T-cell (primary cell): ENCODE measurements at regions not wholly inside any gene's neighbourhood (a gene's known extent, or its start where the extent isn't known, plus 50 kb on each side); places are given as distances from the start of the nearest gene placed in this dataset.
A peak's percentile ranks its signal among the peaks of the same experiment; 100 is the strongest.

ENCODE experiments used
- ATAC-seq, 4 experiments: fragments of 200-7000 bp in 3 of 4; fragments of 150-1000 bp in 1 of 4; cut with Tn5 transposase; replicated peaks in 1 of 4; 1 replicate in 3 of 4; 2 replicates in 1 of 4; pipeline ENCODE4 v1.10.0; 2021; ENCODE audit warnings: moderate library complexity in 3 of 4, mild to moderate bottlenecking in 2 of 4, moderate number of reproducible peaks in 1 of 4
- CTCF ChIA-PET, 2 donors: fragments of 300-600 bp; sonication (Branson Sonifier 250); formaldehyde crosslinking; loops; one replicate each; lab custom pipeline; 2022; ENCODE audit warnings: antibody characterized with exemption in 2 of 2; lab: Charles Lee
- POLR2A ChIA-PET, 2 donors: fragments of 300-600 bp; sonication (Branson Sonifier 250); formaldehyde crosslinking; loops; one replicate each; lab custom pipeline; 2022; ENCODE audit warnings: antibody characterized with exemption in 2 of 2; lab: Charles Lee
- DNase-seq, 35 experiments: peaks; one replicate each; pipeline versions ENCODE4 v3.0.0 to v3.0.0-alpha.2; 2013 to 2023
- H3K27ac ChIP-seq: one replicate; pipeline ENCODE4 v1.5.1; 2013; ENCODE audit warnings: low read length
- H3K27me3 ChIP-seq, 2 experiments: replicated peaks in 1 of 2; 1 replicate in 1 of 2; 2 replicates in 1 of 2; pipeline versions ENCODE4 v1.6.1 to v1.7.0; 2013; ENCODE audit warnings: low read length in 1 of 2, mixed read lengths in 1 of 2; ENCODE audit not compliant: control insufficient read depth in 2 of 2, insufficient read depth in 2 of 2; ENCODE audit errors: extremely low read depth in 1 of 2
- H3K36me3 ChIP-seq, 2 donors: 1 replicate in 1 of 2; 2 replicates in 1 of 2; pipeline versions ENCODE4 v1.6.1 to v1.7.0; 2013; ENCODE audit warnings: low read length in 1 of 2; ENCODE audit not compliant: control insufficient read depth in 2 of 2, insufficient read depth in 1 of 2; ENCODE audit errors: extremely low read depth in 1 of 2
- H3K4me1 ChIP-seq, 2 experiments: 1 replicate in 1 of 2; 2 replicates in 1 of 2; pipeline versions ENCODE4 v1.6.1 to v1.7.0; 2013; ENCODE audit warnings: low read length in 2 of 2, mixed read lengths in 1 of 2; ENCODE audit not compliant: insufficient read depth in 2 of 2, control insufficient read depth in 1 of 2; ENCODE audit errors: extremely low read depth in 1 of 2
- H3K4me3 ChIP-seq, 2 donors: 1 replicate in 1 of 2; 2 replicates in 1 of 2; pipeline versions ENCODE4 v1.5.1 to v1.7.0; 2013; ENCODE audit warnings: mild to moderate bottlenecking in 2 of 2, low read length in 1 of 2, moderate library complexity in 1 of 2; ENCODE audit not compliant: control insufficient read depth in 1 of 2; ENCODE audit errors: extremely low read depth in 1 of 2
- H3K9me3 ChIP-seq: 2 replicates; pipeline ENCODE4 v1.7.0; 2013
- H3K27ac Mint-ChIP-seq, 2 donors: one replicate each; pipeline ENCODE4 v1.8.0; 2020 to 2021; ENCODE audit warnings: mild to moderate bottlenecking in 2 of 2, mixed read lengths in 2 of 2
- H3K27me3 Mint-ChIP-seq, 2 donors: one replicate each; pipeline ENCODE4 v1.8.0; 2021 to 2022; ENCODE audit warnings: mixed read lengths in 2 of 2
- H3K36me3 Mint-ChIP-seq: one replicate; pipeline ENCODE4 v1.8.0; 2021; ENCODE audit warnings: mixed read lengths
- H3K4me1 Mint-ChIP-seq, 3 donors: one replicate each; pipeline ENCODE4 v1.8.0; 2020 to 2022; ENCODE audit warnings: mixed read lengths in 3 of 3, mild to moderate bottlenecking in 1 of 3
- H3K4me3 Mint-ChIP-seq, 3 donors: one replicate each; pipeline ENCODE4 v1.8.0; 2020 to 2022; ENCODE audit warnings: mild to moderate bottlenecking in 3 of 3, mixed read lengths in 3 of 3, moderate library complexity in 3 of 3
- H3K9me3 Mint-ChIP-seq, 3 donors: one replicate each; pipeline ENCODE4 v1.8.0; 2020 to 2022; ENCODE audit warnings: mixed read lengths in 3 of 3
- WGBS: methylation state at CpG from one replicate; pipeline ENCODE4 v1.1.5; 2013; ENCODE audit warnings: missing lambda C conversion rate; ENCODE audit not compliant: insufficient coverage; 5-methylcytosine and 5-hydroxymethylcytosine counted together

GRCh38 chr12:89245090-89245489 lies 107.2 kb downstream of the DUSP6 start:
- CTCF ChIA-PET, result interaction anchor here (0.5 to 2.0 kb wide), 13 partner anchors 11 to 515 kb away, joined by 3 to 15 read pairs (median 3); partner anchors contain the start of gene DUSP6 (in 1 of the 2)
- H3K4me1 ChIP-seq, result peaks cover 24 to 28% of the 10 kb centered on the region in 2 experiments
- Mint-ChIP-seq H3K36me3 (no peaks in the 10 kb centered on the region), H3K4me3 (peak overlapping the region; percentile 26 to 48 (median 44)), H3K27me3 (no peaks in the 10 kb centered on the region), H3K9me3 (no peaks in the 10 kb centered on the region), H3K4me1 (peaks cover 31 to 42% (median 37%) of the 10 kb centered on the region in 3 donors), H3K27ac (peak overlapping the region; percentile 7 to 35)
- peak; percentile 94 to 97 (median 96) for ATAC-seq
- DNase-seq, result peak in 33 of 35 experiments; percentile 11 to 72 (median 48)
- H3K9me3 ChIP-seq, result no peaks in the 10 kb centered on the region
- no peaks in the 10 kb centered on the region for H3K36me3 ChIP-seq
- H3K27me3 ChIP-seq, result no peaks in the 10 kb centered on the region
- POLR2A ChIA-PET, result interaction anchor here (0.6 to 1.8 kb wide), 6 partner anchors 9 to 106 kb away, joined by 3 to 9 read pairs (median 4); no protein-coding TSS in a partner anchor
- no peak overlapping the region for H3K27ac ChIP-seq
- no peak overlapping the region for H3K4me3 ChIP-seq
- 0% methylated on average over 3 of the region's 5 CpGs for WGBS

- Histone ChIP-seq H3K27me3 (no peaks in the 10 kb centered on the region), H3K4me3 (peak overlapping the region in 1 of 2 donors; percentile 47), H3K36me3 (no peaks in the 10 kb centered on the region), H3K4me1 (peaks cover 26 to 28% of the 10 kb centered on the region in 2 experiments), H3K9me3 (no peaks in the 10 kb centered on the region), H3K27ac (no peak overlapping the region)
- ChIA-PET CTCF (interaction anchor here (0.5 to 2.0 kb wide), 15 partner anchors 9 to 515 kb away, joined by 3 to 15 read pairs (median 3); partner anchors contain the start of gene DUSP6 (in 1 of the 2)), POLR2A (interaction anchor here (0.6 to 1.8 kb wide), 6 partner anchors 8 to 107 kb away, joined by 3 to 9 read pairs (median 4); no protein-coding TSS in a partner anchor)
- Mint-ChIP-seq H3K9me3 (no peaks in the 10 kb centered on the region), H3K4me3 (peak overlapping the region; percentile 26 to 48 (median 44)), H3K27ac (peak overlapping the region; percentile 16 to 35), H3K36me3 (no peaks in the 10 kb centered on the region), H3K27me3 (no peaks in the 10 kb centered on the region), H3K4me1 (peaks cover 33 to 48% (median 39%) of the 10 kb centered on the region in 3 donors)
- 0% methylated on average over 1 of the region's 3 CpGs for WGBS
- ATAC-seq (peak; percentile 64 to 72 (median 70)), DNase-seq (peak in 15 of 35 experiments; percentile 7 to 49 (median 19))
Measured at GRCh38 chr12:89244536-89244935, 107.8 kb downstream of the DUSP6 start.

GRCh38 chr12:89243771-89244170 lies 108.5 kb downstream of the DUSP6 start:
- H3K9me3 Mint-ChIP-seq, result no peaks in the 10 kb centered on the region
- 71% methylated on average over 1 of the region's 1 CpG for WGBS
- no peak overlapping the region for H3K27ac ChIP-seq
- no peak for ATAC-seq
- no peaks in the 10 kb centered on the region for H3K36me3 Mint-ChIP-seq
- H3K4me1 ChIP-seq, result peaks cover 27 to 34% of the 10 kb centered on the region in 2 experiments
- no peaks in the 10 kb centered on the region for H3K9me3 ChIP-seq
- H3K4me3 ChIP-seq, result no peak overlapping the region
- H3K36me3 ChIP-seq, result no peaks in the 10 kb centered on the region
- no peaks in the 10 kb centered on the region for H3K27me3 ChIP-seq
- H3K4me3 Mint-ChIP-seq, result peak overlapping the region in 1 of 3 donors; percentile 26
- no peak overlapping the region for H3K27ac Mint-ChIP-seq
- H3K27me3 Mint-ChIP-seq, result no peaks in the 10 kb centered on the region
- DNase-seq, result no peak
- POLR2A ChIA-PET, result interaction anchor here (0.8 to 1.8 kb wide), 4 partner anchors 7 to 37 kb away, joined by 3 to 9 read pairs (median 6); no protein-coding TSS in a partner anchor
- CTCF ChIA-PET, result interaction anchor here (0.9 to 2.0 kb wide), 6 partner anchors 8 to 204 kb away, joined by 3 to 5 read pairs (median 3); no protein-coding TSS in a partner anchor
- peaks cover 38 to 55% (median 43%) of the 10 kb centered on the region in 3 donors for H3K4me1 Mint-ChIP-seq

DNA sequence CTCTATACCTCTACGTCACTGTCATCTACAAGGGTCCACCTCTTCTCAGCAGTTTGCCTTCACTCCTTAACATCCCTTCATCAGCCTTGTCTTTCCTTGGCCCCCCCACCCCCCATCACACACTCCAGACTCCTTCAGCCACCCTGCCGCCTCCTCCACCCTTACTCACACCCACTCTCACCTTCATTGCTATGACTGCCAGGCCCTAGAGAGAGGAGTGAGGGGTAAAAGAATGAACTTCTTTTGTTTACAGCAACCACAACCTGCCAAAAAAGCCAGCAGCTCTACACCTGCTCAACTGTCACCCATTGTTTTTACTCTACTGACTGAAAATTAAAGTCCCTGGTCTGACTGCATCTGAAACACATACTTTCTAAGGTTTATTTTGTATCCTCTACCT lies 112.8 kb downstream of the DUSP6 start:
- ChIA-PET POLR2A (no interaction called here), CTCF (no interaction called here)
- no peak overlapping the region for H3K4me3 Mint-ChIP-seq
- H3K4me1 Mint-ChIP-seq, result peaks cover 60 to 77% (median 68%) of the 10 kb centered on the region in 3 donors
- ATAC-seq, result no peak
- Histone ChIP-seq H3K27ac (no peak overlapping the region), H3K4me1 (peaks cover 26 to 58% of the 10 kb centered on the region in 2 experiments), H3K4me3 (no peak overlapping the region), H3K36me3 (no peaks in the 10 kb centered on the region), H3K9me3 (no peaks in the 10 kb centered on the region), H3K27me3 (no peaks in the 10 kb centered on the region)
- no peak overlapping the region for H3K27ac Mint-ChIP-seq
- WGBS, result 90% methylated on average over 1 of the region's 2 CpGs
- DNase-seq, result no peak
- H3K36me3 Mint-ChIP-seq, result no peaks in the 10 kb centered on the region
- no peaks in the 10 kb centered on the region for H3K27me3 Mint-ChIP-seq
- peaks cover 0 to 6% (median 4%) of the 10 kb centered on the region in 3 donors for H3K9me3 Mint-ChIP-seq

DNA sequence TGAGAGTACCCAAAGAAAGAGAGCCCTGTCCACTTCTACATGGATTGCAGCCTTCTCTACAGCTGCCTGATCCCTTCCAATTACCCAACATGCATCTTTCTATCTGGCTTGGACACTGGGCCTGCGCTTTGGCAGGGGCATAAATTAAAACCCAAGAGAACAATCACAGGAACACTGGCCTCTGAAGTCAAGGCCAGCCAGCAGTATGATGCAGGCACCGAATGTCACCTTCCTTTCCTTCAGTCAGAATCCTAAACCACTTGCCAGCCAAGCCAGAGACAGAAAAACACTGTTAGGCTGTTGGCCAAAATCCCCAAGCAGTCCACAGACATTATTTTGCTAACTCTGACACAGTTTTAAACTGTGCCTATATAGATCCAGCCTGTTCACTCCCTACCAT lies 113.7 kb downstream of the DUSP6 start:
- no peak overlapping the region for H3K27ac Mint-ChIP-seq
- no peak for DNase-seq
- H3K4me1 ChIP-seq, result peaks cover 18 to 50% of the 10 kb centered on the region in 2 experiments
- no peak overlapping the region for H3K27ac ChIP-seq
- peaks cover 0 to 6% (median 4%) of the 10 kb centered on the region in 3 donors for H3K9me3 Mint-ChIP-seq
- no peaks in the 10 kb centered on the region for H3K36me3 ChIP-seq
- no peaks in the 10 kb centered on the region for H3K27me3 Mint-ChIP-seq
- no peaks in the 10 kb centered on the region for H3K9me3 ChIP-seq
- H3K27me3 ChIP-seq, result no peaks in the 10 kb centered on the region
- 88% methylated on average over 2 of the region's 2 CpGs for WGBS
- H3K36me3 Mint-ChIP-seq, result no peaks in the 10 kb centered on the region
- no peak for ATAC-seq
- CTCF ChIA-PET, result interaction anchor here (0.6 to 1.1 kb wide), 2 partner anchors 9 to 57 kb away, joined by 3 read pairs; no protein-coding TSS in a partner anchor
- peaks cover 56 to 76% (median 65%) of the 10 kb centered on the region in 3 donors for H3K4me1 Mint-ChIP-seq
- no peak overlapping the region for H3K4me3 Mint-ChIP-seq
- H3K4me3 ChIP-seq, result no peak overlapping the region
- POLR2A ChIA-PET, result interaction anchor here in 1 of 2 donors (0.6 to 1.3 kb wide), 2 partner anchors 13 to 1230 kb away, joined by 3 to 8 read pairs; no protein-coding TSS in a partner anchor

- CTCF ChIA-PET, result interaction anchor here (0.6 to 1.1 kb wide), 2 partner anchors 9 to 56 kb away, joined by 3 read pairs; no protein-coding TSS in a partner anchor
- no peak overlapping the region for H3K4me3 Mint-ChIP-seq
- H3K27ac ChIP-seq, result no peak overlapping the region
Measured at GRCh38 chr12:89237763-89238162, 114.5 kb downstream of the DUSP6 start.

More at GRCh38 chr12:89237763-89238162, 114.5 kb downstream of the DUSP6 start:
- Mint-ChIP-seq H3K36me3 (no peaks in the 10 kb centered on the region), H3K4me1 (peaks cover 55 to 78% (median 66%) of the 10 kb centered on the region in 3 donors), H3K27me3 (no peaks in the 10 kb centered on the region), H3K27ac (no peak overlapping the region), H3K9me3 (peaks cover 0 to 6% (median 4%) of the 10 kb centered on the region in 3 donors)
- WGBS, result 75% methylated on average over 1 of the region's 1 CpG
- POLR2A ChIA-PET, result interaction anchor here in 1 of 2 donors (1.3 kb wide), 1 partner anchor 12 kb away, joined by 8 read pairs; no protein-coding TSS in a partner anchor
- peaks cover 16 to 49% of the 10 kb centered on the region in 2 experiments for H3K4me1 ChIP-seq
- no peaks in the 10 kb centered on the region for H3K27me3 ChIP-seq
- ATAC-seq (no peak), DNase-seq (no peak)
- H3K9me3 ChIP-seq, result no peaks in the 10 kb centered on the region
- H3K4me3 ChIP-seq, result no peak overlapping the region
- H3K36me3 ChIP-seq, result no peaks in the 10 kb centered on the region
